Stimulated activated CD4-positive, alpha-beta T cell treated with anti-CD3 and anti-CD28 coated beads, Interleukin-1b, Interleukin-23, amount 100 ng/mL, for 48 hours (primary cell): ENCODE measurements at regions not wholly inside any gene's neighbourhood (a gene's known extent, or its start where the extent isn't known, plus 50 kb on each side); places are given as distances from the start of the nearest gene placed in this dataset.

ENCODE experiments used
- DNase-seq: peaks from one replicate; pipeline ENCODE4 v3.0.0-alpha.2; 2020

DNA sequence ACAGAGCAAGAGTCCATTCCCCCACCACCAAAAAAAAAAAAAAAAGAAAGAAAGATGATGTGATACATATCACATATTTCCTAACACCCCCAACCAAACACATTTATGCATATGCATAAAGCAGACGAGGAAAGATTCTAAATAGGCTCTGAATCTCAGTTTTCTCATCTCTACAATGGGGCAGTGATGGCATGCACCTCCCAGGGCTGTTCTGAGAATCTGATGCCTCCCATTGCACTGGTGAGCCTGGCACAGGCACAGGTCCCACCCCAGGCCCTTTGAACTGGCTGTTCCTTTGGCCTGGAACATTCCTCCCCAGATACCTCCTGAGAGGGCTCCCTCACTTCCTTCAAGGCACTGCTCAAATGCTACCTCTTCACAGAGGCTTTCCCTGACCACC, 116.5 kb downstream of the C9orf50 start:
- DNase-seq = no peak

DNA sequence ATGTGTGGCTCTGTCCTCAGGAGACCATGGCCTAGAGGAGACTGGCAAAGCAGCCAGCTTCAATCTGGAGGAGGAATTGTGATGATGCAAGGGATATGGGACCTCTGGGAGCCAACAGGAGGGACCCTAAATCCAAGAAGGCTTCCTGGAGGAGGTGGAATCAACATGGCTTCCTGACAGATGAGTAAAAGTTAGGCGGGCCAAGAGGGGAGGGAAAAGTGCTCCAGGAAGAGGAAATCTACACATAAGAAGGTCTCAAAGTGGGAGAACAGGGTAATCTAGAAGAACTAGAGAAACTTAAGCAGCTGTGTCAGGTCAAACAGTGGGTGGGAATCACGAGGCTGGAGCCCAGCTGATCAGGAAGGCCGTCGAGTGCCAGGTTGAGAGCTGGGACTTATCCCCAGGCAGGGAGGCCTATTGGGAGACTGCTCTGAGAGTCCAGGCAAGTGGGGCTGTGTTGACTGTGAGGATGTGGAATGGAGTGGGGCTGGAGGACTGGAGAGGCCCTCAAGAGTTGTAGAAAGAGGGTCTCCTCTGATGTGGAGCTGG, 119.1 kb downstream of the C9orf50 start:
- no peak for DNase-seq

DNA sequence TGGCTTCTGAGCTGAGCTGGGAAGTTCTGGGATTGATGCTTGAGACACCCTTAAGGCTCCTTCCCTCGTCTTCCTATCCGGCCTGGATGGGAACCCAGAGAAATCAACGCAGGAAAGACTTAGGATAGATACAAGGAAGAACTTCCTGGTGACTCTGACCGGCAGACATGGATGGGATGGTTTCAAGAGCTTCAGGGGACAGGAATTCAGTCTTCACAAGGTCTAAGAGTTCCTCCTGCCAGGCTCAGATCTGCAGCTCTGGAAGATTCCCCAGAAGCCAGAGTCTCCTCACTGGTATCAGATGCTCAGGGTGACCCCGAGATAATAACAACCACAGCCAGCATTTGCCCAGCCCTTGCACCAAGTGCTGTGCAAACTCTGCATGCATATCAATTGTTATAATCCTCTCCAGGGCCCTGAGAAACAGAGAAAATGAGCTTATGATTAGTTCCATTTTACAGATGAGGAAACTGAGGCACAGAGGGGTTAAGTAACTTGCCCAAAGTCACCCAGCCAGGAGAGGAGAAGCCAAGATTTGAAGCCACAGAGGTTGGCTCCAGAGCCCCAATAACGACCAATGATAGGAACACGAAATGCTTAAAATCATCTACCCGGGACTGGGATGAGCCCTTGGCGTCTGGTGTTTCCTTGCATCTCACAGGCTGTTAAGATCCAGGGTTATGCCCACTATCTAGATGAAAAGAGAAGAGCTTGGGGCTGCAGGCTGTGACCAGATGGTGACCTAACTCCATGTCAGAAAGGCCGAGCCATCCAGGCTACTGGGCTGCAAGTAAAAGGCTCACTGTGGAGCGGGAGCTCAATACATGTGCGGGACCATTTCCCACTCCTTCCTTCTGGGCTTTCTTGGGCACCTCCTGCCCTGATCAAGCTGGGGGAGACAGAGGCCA, 119.8 kb downstream of the C9orf50 start:
- DNase-seq = no peak

DNA sequence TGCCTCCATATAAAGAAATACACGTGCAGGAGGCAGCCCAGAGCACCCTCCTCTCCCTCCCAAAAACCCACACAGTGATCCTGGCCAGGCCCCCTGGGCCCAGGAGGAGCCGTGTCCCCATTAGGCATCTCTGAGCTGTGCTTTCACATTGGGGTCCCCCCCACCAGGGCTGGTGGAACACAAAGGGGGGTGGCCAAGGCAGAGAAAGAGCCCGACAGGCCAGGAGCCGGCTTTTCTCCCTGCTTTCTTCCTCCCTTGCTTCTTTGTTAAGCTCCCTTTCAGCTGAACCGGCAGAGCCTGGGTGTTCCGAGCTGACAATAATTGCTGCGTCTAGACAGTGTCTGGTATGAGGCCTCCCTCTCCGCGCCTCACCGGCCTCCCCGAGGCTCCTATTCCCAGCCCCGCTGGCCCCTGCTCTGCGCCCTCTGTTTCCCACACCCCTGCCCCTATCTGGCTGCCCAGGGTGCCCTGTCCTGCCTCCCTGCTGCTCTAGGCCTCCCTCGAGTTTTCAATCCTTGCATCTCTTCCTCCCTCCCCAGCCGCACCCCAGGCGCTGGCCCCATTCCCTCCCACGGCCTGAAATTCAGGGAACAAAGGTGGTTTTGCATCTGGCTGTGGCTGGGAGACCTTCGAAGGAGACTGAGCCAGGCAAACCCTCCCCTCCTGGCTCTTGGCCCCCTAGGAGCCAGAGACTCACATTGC, 120.6 kb downstream of the C9orf50 start:
- DNase-seq = no peak

DNA sequence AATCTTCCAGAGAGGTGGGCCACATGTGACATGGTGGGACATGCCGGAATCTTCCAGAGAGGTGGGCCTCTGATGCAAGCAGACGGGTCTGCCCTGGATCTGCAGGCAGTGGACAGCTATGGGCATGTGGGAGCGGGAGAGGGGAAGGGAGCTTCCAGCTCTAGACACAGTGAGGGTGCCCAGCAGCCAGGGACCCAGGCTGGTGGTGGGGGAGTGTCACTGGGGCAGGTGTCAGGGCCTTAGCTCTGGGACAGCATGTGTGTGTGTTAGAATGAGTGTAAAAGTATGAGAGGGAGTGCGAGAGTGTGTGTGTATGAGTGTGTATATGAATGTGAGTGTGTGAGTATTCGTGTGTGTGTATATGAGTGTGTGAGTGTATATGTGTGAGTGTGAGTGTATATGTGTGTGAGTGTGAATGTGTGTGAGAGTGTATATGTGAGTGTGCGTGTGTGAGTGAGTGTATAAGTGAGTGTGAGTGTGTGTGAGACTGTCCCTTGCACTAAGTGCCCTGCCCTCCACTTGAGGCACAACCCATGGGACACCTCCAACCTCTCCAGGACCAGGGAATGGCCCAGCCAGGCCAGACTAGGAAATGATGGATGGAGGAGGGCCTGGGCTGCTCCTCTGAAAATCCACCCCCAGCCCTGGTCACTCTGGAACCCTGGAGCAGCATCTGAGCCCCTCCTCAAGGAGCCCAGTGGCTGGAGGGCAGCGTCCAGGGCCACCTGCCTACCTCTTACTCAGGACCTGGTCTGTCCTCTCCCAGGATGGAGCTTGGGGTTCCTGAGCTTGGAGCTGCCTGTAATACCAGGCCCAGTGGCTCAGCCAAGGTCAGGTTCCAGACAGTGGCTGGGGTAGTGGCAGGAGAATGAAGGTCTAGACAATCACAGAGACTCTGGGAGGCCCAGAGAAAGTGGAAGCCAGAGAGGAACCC, 122.2 kb downstream of the C9orf50 start:
- DNase-seq = no peak

DNA sequence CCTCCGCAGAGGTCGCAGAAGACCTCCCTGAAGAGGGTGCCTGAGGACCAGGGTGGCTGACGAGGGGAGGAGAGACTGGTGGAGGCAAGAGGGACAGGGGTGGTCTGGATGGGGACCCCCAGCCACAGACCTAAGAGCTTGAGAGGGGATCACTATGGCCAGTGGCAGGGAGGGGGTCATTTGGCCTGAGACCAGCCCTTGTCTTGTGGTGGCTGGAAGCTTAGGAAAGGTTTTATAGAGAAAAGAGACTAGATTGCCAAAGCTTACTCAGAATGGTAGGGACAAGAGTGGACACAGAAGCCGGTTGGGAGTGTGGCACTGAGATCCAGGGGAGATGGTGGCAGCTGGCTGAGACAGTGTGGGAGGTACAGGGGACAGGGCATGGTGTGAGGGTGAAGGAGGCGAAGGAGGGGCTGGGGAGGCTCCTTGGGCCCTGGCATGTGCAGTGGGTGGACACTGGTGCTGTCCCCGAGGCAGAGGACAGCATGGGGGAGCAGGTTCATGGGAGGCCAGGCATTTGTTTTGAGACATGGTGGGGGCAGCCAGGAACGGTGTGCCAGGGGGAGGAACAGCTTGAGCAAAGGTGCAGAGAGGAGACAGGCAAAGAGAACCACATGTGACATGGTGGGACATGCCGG, 123.0 kb downstream of the C9orf50 start:
- DNase-seq = no peak

GRCh38 chr9:129497005-129497812, 123.7 kb downstream of the C9orf50 start:
- DNase-seq = no peak

DNA sequence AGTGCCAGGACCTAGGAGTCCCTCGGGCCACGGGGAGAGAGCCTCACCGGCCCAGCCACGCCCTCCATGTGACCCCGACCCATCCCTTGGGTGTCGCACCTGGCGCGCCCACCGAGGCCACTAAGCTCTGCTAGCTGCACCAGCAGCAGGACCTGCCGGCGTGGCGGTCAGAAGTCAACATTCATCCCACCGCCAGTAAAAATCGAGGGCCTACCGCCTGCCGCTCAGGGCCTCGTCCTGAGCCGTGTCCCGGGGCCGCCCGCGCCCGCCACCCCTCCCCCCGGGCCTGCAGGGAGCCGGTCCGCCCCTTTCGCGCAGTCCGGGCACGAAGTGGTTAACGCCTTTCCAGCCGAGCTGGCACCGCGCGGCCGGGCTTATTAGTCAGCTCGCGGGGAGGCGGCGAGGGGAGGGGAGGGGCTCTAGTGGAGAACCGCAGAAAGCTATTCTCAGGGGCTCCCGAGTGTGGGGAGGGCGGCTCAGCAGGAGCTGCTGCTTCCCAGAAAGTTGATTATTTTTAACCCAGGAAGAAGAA, 124.4 kb downstream of the C9orf50 start:
- DNase-seq = peak; percentile 84

DNA sequence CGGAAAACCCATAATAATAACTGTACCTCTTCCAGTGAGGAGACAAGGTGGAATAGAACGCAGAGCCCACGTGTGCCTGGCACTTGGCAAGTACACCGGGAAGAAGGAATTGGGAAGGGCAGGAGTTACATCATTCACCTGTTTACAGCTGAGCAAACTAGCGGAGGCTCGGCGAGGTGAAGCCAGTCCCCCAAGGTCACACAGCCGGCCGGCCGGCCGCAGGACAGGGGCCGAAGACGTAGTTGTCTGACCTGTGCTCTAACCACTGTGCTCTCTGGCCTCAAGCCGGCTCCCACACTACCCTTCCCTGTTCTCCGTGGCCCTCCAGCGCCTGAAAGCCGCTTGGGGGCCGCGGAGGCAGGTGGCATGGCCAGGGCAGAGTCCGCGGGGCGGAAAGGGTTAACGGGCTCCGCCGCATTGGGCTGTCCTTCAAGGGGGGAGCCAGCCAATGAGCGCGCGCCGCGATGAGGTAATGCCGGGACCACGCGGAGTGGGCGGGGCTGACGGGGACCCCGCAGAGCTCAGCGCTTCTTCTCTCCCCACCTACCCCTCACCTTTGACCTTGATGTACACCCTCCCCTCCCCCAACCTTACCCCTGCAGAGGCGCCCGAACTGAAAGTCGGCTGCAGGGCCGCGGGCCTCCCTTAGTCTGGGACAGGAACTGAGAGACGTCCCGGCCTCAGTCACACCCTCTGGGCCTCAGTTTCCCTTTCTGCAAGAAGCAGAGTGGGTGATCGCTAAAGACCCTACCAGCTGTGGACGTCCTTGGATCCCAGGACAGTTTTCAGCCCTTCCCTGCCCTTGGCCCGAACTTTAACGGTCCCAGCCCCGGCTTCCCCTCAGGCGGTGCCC, 125.1 kb downstream of the C9orf50 start:
- DNase-seq = peak; percentile 86

- no peak for DNase-seq
Measured at GRCh38 chr9:129494113-129494789, 126.7 kb downstream of the C9orf50 start.

DNA sequence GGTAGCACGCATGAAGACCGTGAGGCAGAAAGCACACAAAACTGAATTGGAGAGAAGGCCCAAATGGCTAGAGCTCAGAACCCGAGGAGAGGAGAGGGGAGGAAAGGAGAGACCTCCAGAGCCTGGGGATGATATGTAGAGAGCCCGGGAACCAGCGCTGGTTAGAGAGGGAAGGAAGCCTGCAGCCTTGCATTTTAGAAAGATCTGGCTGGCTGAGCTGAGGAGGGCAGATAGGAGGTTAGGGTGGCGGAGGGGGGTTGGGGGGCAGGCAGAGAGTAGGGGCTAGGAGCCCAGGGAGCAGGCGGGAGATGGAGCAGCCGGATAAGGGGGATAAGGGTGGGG, 127.2 kb downstream of the C9orf50 start:
- DNase-seq = no peak

DNA sequence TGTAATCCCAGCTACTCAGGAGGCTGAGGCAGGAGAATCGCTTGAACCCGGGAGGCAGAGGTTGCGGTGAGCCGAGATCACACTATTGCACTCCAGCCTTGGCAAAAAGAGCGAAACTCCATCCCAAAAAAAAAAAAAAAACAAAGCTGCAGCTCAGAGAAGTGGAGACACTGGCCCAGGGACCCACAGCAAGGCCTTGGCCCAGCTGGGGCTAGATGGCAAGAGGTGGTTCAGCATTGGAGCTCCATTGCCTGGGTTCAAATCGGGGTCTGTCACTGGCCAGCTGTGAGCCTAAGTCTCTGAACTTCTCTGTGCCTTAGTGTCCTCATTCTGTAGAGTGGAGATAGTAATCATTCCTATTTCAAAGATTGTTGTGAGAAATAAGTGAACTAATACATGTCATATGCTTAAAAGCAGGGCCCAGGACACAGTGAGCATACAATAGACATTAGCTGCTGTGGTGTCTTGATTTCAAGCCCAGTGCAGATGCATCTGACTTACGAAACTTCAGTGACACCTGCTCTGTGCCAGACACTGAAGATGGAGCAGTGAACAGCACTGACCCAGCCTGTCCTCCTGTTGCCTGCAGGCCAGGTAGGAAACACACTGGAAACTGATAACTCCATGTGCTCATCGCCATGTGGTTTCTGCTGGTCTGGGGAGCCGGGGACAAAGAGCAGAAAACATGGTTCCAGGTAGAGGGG, 127.7 kb downstream of the C9orf50 start:
- no peak for DNase-seq

DNA sequence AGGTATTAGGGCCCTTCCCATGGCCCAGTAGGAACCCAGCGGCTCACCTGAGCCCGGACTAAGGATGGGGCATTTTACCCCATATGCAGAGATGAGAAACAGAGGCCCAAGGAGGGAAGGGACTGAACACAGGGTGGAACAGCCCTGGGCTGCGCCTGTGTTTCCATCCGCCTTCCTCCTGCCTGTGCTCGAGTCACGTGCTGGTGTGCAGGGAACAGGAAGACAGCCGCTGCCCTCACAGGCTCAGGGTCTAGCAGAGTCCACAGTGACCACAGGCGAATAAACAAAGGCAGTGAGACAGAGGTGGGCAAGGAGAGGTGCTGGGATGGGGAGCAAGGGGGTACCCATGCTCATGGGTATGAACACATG, 129.4 kb downstream of the C9orf50 start:
- no peak for DNase-seq

GRCh38 chr9:129490583-129491486, 130.1 kb downstream of the C9orf50 start:
- no peak for DNase-seq

GRCh38 chr9:129489838-129490582, 130.9 kb downstream of the C9orf50 start:
- DNase-seq = peak; percentile 40

DNA sequence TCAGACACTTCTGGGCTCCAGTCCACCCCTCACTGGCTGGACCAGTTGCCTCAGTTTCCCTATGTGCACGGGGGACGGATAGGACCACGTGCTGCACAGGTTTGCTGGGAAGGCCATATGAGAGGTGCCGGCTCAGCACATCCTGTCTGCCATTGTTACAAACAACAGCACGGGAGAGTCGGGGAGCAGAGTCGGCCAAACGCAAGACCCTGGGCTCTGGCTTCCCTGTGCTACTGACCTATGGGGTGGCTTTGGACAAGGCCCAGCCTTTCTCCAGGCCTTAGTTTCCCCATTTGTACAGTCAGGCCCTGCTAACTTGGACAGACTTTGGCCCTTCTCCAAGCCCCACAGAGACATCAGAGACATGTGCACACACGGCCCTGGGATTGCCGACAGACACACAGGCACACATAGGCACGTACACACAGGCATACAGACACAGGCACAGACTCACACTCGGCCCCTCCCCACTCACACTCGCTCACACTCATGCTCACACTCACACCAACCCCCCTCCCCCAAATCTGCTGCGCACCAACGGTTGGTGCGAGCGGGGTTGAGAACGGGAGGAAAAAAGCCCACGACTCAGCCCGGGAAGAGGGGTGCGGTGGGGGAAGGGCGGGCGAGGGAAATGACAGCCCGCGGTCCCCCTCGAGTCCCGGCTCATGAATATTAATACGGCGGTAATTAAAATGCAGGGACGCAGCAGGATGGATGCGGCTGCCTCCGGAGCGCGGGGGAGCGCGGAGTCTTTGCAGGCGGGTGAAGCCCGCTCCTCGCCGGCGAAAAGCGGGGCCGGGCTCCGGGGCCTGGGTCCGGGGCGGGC, 133.0 kb downstream of the C9orf50 start:
- peak; percentile 59 for DNase-seq
